NCI-H345 treated with DMSO at 0.1 percent for 48 hours (cell line): ENCODE measurements at regions not wholly inside any gene's neighbourhood (a gene's known extent, or its start where the extent isn't known, plus 50 kb on each side); places are given as distances from the start of the nearest gene placed in this dataset.
A peak's percentile ranks its signal among the peaks of the same experiment; 100 is the strongest.
"Not testable (repeated sequence)": the region's sequence is repeated elsewhere in the genome, so short reads cannot be mapped to it uniquely, and the experiment has no call there.

Experiments
- DNase-seq: peaks from one replicate; lab custom pipeline; 2025; ENCODE audit not compliant: unreplicated experiment; lab: John Stamatoyannopoulos, UW

DNA sequence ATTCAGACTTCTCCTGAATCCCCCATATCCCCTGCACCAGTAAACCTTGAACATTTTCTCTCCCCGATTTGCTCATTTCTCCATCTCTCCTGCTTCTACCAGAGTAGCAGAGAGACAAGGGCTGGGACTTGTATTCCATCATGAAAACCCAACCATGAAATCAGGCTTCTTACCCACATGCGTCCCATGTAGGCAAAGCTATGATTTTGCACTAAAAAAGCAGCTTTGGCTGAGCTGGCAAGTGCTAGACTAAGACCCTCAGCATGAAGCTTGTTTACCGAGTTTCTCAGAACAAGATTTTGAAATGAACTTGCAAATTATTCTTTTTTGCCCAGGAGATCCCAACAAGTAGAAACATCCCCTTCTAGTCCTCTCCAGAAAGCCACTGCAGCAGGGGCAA is 80.3 kb upstream of the RFLNA start:
- DNase-seq: no peak

DNA sequence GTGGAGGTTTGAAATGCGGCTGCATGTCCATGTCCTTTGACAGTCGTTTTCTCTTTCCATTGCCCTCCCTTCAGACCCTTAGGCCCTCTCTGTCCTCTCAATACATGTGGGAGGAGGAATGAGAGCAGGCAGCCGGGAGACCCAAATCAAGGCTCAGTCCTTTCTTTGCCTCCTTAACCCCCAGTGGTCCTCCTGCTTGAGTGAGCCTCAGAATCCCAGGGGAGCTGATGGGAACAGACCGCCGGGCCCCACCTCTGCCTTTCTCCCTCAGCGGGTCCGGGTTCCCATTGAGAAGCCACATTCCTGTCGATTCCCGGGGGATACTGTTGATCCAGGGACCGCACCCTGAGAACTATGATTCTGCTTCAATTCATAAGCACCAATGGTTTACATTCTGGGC is 77.9 kb upstream of the RFLNA start:
- DNase-seq: no peak

GRCh38 chr12:124217508-124218242 is 77.2 kb upstream of the RFLNA start:
- no peak for DNase-seq

DNA sequence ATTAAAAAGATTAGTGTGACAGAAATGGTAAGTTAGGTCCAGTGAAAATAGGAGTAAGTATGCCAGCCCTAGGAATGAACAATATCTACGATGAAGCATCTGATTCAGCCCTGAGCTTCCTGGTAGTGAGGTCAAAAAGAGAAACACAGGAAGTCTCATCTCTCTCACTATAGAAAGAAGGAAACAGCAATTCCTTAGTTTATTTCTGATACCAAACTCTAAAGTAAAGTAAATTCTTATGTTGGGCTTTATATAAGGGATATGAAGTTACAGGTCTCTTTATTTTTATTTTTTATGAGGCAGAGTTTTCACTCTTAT is 76.7 kb upstream of the RFLNA start:
- DNase-seq: no peak

- not testable (repeated sequence) for DNase-seq
Measured at GRCh38 chr12:124218650-124219049, 76.2 kb upstream of the RFLNA start.

- no peak for DNase-seq
Measured at GRCh38 chr12:124222368-124223245, 72.3 kb upstream of the RFLNA start.

DNA sequence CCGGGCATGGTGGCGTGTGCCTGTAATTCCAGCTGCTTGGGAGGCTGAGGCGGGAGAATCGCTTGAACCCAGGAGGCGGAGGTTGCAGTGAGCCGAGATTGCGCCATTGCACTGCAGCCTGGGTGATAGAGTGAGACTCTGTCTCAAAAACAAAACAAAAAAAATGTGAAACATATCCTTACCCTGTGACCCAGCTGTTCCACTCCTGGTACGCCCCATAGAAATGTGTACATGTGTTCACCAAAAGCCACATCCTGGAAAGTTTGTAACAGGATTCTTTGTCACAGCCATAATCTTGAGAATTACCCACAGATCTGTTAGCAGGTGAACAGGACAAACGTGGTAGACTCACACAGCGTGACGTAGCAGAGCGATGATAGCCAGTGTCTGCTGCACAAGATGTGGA is 71.2 kb upstream of the RFLNA start:
- DNase-seq: not testable (repeated sequence)

GRCh38 chr12:124224535-124225110 is 70.3 kb upstream of the RFLNA start:
- no peak for DNase-seq

DNA sequence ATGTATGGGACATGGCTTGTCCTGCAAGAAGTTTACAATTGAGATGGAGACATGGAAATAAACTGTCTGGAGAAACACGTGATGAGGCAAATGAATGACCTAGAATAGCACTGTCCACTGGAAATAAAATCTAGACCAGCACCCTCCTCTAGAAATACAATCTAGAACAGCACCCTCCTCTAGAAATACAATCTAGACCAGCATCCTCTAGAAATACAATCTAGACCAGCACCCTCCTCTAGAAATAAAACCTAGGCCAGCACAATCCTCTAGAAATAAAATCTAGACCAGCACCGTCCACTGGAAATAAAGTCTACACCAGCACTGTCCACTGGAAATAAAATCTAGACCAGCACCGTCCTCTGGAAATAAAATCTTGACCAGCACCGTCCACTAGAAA is 69.2 kb upstream of the RFLNA start:
- no peak for DNase-seq

GRCh38 chr12:124227951-124228711 is 66.8 kb upstream of the RFLNA start:
- DNase-seq: no peak

- no peak for DNase-seq
Measured at GRCh38 chr12:124229520-124229919, 65.4 kb upstream of the RFLNA start.

GRCh38 chr12:124230117-124230757 is 64.7 kb upstream of the RFLNA start:
- no peak for DNase-seq

- DNase-seq: no peak
Measured at GRCh38 chr12:124230789-124231188, 64.1 kb upstream of the RFLNA start.

DNA sequence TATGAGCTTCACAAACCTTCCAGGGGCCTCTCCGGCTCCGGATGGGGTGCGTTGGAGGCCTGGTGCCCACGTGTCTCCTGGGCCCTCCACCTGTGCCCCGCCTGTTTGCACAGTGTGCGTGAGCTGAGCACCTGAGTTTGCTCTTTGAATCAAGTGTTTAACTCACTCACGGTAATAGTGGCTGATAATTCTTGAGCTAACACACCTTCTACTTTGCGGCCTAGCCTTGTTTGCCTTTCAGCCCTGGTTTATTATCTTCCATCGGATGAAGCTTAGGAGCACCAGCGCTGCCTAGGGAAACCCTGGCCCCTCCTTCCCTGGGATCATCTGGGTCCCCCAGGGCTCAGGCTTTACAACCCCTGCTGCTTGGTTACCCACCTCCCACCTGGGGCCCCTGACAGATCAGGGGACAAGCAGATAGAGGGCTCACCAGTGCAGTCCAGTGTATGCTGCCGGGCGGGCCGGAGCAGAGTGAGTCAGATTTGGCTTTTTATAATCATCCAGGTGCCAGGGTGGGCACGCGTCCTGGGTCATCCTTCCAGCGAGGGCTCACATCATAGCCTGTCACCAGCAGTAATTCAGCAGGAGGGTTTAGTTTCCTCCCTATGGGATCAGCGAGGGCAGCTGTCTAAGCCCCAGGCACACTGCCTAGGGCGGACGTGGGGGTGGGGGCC is 62.8 kb upstream of the RFLNA start:
- peak; percentile 73 for DNase-seq

DNA sequence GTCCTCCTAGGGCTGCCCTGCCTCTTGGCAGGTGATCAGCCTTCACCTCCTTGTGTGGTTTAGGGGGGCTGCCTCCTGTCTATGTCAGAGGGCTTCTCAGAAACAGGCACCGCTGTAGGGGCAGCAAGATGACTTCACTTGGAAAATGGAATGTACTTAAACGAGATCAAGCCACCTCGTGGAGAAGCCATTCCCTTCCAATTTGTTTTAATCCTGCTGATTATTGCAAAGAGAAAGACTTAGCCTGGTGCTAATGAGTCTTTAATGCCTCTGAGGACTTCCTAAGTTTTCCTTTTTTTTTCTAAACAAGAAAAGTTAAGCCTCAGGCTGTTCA is 62.3 kb upstream of the RFLNA start:
- no peak for DNase-seq

DNA sequence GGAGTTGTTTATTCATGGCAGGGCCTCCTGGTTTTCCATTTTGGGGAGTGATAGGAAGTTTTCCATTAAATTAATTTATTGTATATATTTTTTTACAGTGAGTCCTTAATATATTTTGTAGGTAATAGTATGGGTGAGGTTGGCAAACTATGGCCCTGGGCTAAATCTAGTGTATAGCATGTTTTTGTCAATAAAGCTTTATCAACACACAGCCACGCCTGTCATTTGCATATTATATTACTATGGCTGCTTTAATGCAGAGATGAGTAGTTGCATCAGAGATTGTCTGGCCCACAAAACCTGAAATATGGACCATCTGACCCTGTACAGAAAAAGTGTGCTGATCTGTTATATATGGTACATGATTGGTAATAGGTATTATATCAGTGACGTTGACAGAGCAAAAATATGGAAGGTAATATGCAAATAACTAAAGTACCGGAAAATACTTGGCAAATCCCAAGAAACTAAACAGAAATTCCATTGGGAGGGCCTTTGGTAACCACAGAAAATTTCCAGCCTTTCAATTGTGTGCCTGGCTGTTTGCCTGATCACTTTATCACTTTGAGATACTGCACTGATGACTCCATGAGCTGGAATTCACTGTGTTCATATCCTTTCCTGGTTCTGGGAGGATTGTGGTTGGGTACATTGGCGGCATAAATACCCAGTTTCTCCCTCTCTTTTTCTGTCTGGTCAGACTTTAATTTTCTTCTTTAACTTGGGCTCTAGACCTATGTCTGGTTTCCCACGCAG is 61.7 kb upstream of the RFLNA start:
- DNase-seq: no peak

GRCh38 chr12:124233846-124234640 is 60.9 kb upstream of the RFLNA start:
- peak; percentile 26 for DNase-seq

GRCh38 chr12:124236625-124237031 is 58.3 kb upstream of the RFLNA start:
- no peak for DNase-seq

DNA sequence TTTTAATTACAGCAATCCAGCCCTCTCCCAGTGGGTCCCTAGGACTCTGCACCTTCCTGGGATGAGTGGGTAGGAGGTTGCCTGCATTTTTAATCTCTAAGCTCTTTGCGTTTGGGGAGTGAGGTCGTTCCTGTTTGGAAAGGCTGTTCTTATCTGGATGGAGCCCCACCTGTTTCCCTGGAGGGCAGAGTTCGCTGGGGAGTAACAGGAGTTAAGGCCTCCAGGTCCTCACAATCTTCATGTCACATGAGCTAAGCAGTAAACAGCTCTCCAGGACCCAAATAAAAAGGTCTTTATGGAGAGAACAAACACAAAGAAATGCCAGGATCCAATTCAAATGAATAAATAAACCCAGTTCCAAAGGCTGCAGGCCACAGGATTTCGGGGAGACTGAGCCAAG is 56.0 kb upstream of the RFLNA start:
- no peak for DNase-seq
